GM12872 (cell line): ENCODE measurements at regions not wholly inside any gene's neighbourhood (a gene's known extent, or its start where the extent isn't known, plus 50 kb on each side); places are given as distances from the start of the nearest gene placed in this dataset.

Source experiments
- TF ChIP-seq, protein P1 (sequence below): IDR thresholded peaks from 3 replicates; pipeline ENCODE4 v1.5.1; 2011; ENCODE audit warnings: low read depth, mild to moderate bottlenecking, low read length, moderate library complexity; ENCODE audit not compliant: insufficient read depth

DNA sequence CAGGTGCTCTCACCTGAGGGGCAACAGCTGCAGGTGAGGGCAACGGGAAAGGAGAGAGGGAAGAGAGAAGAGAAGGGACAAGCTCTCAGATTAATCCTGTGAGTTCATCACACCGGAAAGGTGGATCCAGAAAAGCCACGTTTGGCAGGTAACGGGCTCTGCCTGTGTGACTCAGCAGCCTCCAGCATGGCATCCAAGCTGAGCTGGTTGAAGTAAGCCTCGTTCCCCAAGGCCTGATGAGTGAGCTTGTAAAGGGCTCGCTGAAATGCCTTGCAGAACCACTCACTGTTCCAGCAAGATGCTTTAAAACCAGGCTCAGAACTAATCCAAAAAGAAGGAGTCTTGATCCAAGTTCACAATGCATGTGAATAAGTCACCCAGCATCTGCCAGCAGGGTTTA is 206.9 kb upstream of the TMEM45B start:
- TF ChIP-seq, protein P1, sequence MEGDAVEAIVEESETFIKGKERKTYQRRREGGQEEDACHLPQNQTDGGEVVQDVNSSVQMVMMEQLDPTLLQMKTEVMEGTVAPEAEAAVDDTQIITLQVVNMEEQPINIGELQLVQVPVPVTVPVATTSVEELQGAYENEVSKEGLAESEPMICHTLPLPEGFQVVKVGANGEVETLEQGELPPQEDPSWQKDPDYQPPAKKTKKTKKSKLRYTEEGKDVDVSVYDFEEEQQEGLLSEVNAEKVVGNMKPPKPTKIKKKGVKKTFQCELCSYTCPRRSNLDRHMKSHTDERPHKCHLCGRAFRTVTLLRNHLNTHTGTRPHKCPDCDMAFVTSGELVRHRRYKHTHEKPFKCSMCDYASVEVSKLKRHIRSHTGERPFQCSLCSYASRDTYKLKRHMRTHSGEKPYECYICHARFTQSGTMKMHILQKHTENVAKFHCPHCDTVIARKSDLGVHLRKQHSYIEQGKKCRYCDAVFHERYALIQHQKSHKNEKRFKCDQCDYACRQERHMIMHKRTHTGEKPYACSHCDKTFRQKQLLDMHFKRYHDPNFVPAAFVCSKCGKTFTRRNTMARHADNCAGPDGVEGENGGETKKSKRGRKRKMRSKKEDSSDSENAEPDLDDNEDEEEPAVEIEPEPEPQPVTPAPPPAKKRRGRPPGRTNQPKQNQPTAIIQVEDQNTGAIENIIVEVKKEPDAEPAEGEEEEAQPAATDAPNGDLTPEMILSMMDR, result no peak

DNA sequence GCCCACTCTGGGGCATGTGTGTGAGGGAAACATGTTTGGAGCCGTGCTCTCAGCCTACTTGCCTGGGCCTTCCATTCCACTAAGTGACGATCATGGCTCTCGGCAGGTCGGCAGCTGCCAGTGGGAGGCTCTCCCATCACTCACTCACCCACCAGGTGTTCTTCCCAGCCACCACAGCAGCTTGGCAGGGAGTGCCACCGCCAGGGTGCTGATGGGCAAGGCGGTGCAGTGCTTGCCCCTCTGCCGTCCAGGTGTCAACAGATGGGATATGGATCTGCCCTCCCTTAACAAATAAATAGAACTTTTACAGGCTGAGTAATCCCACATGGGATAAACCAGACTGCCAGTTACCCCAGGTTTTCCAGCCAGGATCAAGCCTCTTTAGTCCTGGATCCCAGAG is 205.5 kb upstream of the TMEM45B start:
- TF ChIP-seq, protein P1, result no peak

DNA sequence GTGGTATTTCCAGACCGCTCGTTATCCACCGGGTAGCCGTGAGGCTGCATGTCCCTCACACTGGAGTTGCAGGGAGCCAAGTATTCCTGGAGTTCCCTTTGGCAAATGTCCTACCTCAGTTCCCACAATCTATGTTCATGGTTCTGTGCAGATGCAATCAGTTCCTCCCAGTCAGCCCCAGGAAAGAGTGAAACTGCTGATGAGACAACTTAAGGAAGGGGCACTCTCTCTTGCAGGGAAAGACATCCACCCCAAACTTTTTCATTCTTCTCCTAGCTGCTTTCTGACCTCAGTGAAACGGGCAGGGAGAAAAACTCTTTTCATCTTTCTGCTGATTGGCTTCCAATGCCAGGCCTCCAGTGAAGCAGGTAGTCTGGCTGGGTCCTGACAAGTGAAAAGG is 205.1 kb upstream of the TMEM45B start:
- TF ChIP-seq, protein P1, result no peak

DNA sequence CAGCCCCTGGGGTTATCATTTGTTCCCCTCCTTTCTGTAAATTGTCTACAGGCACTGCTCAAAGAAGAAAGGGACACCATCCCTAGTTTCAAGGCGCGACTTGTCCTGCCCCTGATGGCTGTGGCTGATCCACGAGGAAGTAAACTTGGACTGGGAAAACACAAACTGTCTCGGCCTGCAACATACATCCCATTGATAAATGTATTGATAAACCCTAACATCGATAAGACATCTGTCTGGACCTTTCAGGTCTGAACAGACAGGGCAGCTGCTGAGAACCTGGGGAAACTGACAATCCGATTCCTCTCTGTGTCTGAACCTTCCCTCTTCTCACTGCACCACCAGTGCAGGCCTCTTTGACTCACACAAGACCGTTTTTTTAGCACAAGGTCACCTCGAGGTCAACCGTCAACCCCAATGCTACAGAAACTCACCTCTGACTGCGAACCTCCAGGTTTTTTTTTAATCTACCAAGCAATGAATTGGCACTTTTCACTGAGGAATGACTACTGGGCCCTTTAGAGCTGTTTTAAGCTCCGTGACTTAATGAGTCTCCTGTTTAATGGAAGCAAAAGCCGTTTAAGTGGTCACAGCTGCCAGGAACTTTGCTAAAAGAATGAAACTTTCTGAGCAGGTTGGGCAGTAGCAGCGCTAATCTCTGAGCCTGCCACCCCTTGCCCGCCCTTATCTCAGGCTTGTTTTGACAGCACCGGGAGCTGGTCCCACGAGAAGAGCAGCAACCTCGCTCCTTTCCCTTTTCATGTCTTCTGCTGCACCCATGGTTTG is 203.8 kb upstream of the TMEM45B start:
- TF ChIP-seq, protein P1, result no peak

DNA sequence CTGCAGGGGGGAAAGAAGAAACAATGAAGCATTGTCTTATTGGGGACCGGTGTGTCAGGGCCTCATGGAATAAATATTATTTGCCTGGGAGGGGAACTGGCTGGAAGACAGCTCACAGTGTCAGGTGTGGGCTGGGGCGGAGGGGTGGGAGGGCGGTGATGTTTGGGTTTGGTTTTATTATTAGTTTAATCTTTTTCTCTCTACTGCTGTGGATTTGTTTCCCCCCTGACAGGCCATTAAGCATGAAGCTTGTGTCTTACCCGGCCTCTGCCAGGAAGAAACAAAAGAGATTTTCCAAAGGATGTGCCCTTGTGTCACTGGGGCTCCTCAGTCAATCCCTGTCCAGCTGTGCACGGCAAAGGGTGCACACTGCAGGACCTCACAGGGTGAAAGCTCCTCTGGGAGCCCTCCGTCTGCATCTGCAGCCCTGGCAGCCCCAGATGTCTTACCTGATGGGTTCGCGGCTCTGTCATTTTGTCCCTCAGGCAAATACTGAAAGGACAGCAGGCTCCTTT is 203.1 kb upstream of the TMEM45B start:
- TF ChIP-seq, protein P1, result no peak

DNA sequence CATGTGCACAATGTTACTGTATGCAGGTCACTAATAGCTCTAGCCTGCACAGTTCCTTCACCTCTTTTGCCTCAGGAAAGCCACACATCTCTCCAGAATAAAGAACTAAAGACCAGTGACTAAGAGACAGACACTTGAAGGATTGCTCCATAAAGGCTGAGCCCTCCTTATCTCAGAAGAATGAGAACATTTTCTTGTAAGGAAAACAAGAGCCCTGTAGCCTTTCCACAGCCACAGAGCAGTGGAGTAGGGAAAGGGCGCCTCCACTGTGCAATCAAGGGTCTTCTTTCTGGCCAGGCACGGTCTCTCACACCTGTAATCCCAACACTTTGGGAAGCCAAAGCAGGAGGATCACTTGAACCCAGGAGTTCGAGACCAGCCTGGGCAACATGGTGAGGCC is 202.6 kb upstream of the TMEM45B start:
- TF ChIP-seq, protein P1, result no peak

DNA sequence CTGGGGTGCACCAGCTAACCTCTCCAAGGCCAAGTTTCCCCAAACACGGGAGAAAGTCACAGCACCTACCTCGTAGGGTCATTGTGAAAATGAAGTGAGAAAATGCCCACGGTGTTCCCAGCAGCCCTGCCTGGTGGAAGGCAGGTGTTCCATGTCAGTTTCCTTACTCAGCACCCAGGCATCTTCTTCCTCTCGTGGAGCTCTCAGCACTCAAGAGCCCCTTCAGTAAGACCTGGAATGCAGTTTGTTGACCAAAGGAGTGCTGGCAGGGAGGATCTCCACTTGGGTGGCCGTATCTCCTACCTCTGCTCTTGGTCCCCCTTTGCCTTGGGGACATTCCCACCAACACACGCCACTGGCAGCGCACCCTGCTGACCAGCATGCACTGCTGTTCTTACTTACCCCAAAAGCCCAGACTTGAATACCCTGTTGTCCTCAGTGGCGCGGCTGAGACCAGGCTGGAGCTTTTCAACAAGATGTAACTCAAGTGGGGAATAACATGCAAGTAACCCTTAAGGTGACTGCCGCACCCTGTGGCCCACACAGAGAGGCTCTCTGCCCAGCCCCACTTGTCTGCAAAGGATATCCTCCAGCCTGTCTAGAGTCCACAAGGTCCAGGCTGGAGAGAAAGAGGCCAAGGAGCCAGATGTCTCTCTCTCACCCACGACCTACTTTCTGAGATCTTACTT is 201.2 kb upstream of the TMEM45B start:
- TF ChIP-seq, protein P1, result no peak
